ENCODE measurements at regions not wholly inside any gene's neighbourhood (a gene's known extent, or its start where the extent isn't known, plus 50 kb on each side); places are given as distances from the start of the nearest gene placed in this dataset.

DNA sequence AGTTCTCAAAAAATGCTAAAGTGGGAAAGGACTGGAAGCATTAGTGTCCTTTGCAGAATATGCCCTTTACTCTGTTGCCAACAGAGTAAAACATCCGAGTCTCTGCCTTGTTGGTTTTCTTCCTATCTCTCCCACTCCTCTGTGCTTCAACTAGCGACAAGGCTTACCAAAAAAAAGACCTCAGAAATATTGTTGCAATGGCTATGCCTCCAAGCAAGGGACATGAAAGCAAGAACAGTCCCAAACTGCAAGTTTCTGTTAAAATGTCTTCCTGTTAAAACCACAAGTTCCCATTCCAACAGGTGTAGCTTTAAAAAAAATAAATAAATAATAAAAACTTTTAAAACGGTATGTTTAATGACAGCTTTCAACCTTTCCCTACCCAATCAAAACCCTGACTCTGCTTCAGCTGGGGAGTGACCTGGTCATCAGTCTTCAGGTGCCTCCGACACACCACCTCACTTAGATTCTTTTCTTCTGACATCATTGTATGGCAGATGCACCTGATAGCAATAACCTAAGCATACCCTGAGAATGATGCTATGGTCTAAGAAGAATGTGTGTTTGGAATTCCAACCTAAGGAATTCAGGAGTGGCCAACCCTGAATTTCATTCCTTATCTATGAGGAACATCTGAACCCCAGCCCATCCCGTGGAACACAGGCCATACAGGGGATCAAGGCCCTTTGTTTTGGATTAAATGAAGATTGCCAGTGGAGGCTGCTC lies 81.0 kb downstream of the RPS29 start:
- no peak for TF ChIP-seq ZFX (IDR thresholded peaks at IDR 0.05; ENCODE audit: borderline replicate concordance)
- TF ChIP-seq, protein P1, sequence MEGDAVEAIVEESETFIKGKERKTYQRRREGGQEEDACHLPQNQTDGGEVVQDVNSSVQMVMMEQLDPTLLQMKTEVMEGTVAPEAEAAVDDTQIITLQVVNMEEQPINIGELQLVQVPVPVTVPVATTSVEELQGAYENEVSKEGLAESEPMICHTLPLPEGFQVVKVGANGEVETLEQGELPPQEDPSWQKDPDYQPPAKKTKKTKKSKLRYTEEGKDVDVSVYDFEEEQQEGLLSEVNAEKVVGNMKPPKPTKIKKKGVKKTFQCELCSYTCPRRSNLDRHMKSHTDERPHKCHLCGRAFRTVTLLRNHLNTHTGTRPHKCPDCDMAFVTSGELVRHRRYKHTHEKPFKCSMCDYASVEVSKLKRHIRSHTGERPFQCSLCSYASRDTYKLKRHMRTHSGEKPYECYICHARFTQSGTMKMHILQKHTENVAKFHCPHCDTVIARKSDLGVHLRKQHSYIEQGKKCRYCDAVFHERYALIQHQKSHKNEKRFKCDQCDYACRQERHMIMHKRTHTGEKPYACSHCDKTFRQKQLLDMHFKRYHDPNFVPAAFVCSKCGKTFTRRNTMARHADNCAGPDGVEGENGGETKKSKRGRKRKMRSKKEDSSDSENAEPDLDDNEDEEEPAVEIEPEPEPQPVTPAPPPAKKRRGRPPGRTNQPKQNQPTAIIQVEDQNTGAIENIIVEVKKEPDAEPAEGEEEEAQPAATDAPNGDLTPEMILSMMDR (IDR thresholded peaks at IDR 0.05), result no peak
- H3K27ac ChIP-seq, result no peak overlapping the region

GRCh38 chr14:49497725-49498348 lies 88.3 kb downstream of the RPS29 start:
- no peak for TF ChIP-seq ZFX (IDR thresholded peaks at IDR 0.05; ENCODE audit: borderline replicate concordance)
- TF ChIP-seq, protein P1 (IDR thresholded peaks at IDR 0.05), result peak; percentile 91
- H3K27ac ChIP-seq, result no peak overlapping the region

DNA sequence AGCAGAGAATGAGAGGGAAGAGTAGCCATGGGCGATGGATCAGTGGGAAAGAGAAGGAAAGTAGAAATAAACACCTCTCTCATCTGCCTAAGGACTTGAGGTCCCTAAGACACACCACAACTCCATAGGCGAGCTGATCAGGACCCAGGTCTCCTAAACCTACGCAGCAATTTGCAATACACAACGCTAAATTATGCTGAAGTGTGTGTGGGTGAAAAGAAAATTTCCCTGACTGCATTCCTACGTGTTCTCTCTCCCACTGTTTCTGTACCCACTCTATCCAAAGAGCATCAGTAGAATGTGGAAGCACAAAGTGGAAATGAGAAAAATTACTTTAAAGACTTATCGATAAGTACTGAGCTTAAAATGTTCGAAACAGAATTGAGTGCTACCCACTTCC lies 88.9 kb downstream of the RPS29 start:
- no peak for TF ChIP-seq ZFX (IDR thresholded peaks at IDR 0.05; ENCODE audit: borderline replicate concordance)
- TF ChIP-seq, protein P1 (IDR thresholded peaks at IDR 0.05), result no peak
- no peak overlapping the region for H3K27ac ChIP-seq

DNA sequence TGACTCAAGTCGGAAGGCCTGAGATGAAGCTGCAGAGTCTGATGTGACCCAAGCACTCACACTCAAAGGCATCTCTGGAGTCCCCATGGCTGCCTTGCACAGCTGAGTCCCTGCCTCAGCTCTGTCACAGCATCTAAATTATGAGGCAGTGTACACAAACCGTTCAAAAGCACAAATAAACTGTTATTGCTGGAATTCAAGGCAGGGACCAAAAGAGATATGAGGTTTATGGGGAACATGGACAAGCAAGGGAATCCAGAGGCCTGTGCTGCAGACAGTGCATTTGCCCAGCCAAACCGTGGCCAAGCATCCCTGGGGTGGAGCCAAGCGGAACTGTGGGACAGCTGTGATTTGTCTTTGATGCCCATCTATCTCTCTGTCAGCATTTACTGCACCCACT lies 91.3 kb downstream of the RPS29 start:
- H3K27ac ChIP-seq, result no peak overlapping the region
- TF ChIP-seq, protein P1 (IDR thresholded peaks at IDR 0.05), result no peak
- TF ChIP-seq ZFX (IDR thresholded peaks at IDR 0.05; ENCODE audit: borderline replicate concordance), result no peak

DNA sequence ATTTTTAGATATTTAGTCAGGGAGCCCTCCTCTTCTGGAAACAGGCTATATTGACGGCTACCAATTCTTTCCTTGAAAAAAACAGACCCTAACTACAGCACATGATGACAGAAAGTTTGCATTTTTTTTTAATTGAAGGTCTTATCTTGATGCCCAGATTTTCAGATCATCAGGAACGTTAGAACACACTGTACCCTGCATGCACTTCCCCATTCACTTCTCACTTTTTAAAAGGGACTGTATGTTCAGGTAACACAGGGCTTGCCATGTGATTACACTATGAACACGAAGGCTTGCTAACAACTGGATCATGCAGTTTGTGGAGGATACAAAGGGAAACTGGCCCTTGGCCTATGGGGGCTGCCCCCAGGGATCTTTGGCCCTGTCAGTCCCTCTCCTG lies 92.6 kb downstream of the RPS29 start:
- H3K27ac ChIP-seq, result no peak overlapping the region
- TF ChIP-seq, protein P1 (IDR thresholded peaks at IDR 0.05), result no peak
- TF ChIP-seq ZFX (IDR thresholded peaks at IDR 0.05; ENCODE audit: borderline replicate concordance), result no peak

DNA sequence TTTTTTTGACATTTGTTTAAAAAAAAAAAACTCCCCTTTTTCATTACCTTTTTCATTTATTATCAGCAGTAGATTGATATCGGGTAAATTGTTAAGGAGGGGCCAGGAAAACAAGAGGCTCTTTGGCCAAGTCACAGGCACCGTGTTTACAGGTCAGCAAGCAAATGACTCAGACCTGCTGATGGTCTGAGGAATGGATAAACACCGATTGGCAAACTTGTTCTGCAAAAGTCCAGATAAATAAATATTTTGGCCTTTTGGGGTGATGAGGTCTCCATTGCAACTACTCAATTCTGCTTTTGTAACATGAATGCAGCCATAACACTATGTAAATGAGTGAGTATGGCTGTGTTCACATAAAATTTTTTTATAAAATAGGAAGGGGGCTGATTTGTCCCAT lies 94.0 kb downstream of the RPS29 start:
- TF ChIP-seq, protein P1 (IDR thresholded peaks at IDR 0.05), result no peak
- no peak for TF ChIP-seq ZFX (IDR thresholded peaks at IDR 0.05; ENCODE audit: borderline replicate concordance)
- H3K27ac ChIP-seq, result no peak overlapping the region

DNA sequence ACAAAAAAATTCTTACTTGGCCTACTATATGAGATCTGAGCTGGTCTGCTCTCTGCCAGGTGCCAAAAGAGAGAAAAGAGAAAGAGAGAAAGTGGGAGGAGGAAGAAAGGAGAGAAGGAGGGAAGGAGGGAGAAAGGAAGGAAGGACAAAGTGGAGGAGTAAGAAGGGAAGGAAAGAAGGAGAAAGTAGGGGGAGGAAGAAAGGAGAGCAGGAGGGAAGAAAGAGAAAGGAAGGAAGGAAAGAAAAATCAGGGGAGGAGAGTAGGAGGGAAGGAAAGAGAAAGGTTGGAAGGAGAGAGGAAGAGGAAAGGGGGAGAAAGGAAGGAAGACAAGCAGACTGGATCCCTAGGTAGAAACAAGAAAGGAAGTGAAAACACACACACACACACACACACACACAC lies 96.8 kb downstream of the RPS29 start:
- no peak for TF ChIP-seq ZFX (IDR thresholded peaks at IDR 0.05; ENCODE audit: borderline replicate concordance)
- TF ChIP-seq, protein P1 (IDR thresholded peaks at IDR 0.05), result no peak
- no peak overlapping the region for H3K27ac ChIP-seq

All from 22Rv1 (cell line).